HL-60 (cell line): ENCODE measurements at regions not wholly inside any gene's neighbourhood (a gene's known extent, or its start where the extent isn't known, plus 50 kb on each side); places are given as distances from the start of the nearest gene placed in this dataset.

ENCODE experiments used
- GABPA ChIP-seq: IDR thresholded peaks from 2 replicates; pipeline ENCODE4 v1.6.1; 2012; ENCODE audit warnings: low read depth
- POLR2AphosphoS5 ChIP-seq: IDR thresholded peaks from 2 replicates; pipeline ENCODE4 v1.6.1; 2012; ENCODE audit warnings: low read depth
- SPI1 ChIP-seq: IDR thresholded peaks from 2 replicates; pipeline ENCODE4 v1.6.1; 2012; ENCODE audit warnings: low read depth, mild to moderate bottlenecking, borderline replicate concordance
- TF ChIP-seq, protein P1 (sequence below): IDR thresholded peaks from one replicate; pipeline ENCODE4 v1.5.1; 2011; ENCODE audit warnings: low read length, control low read depth, inconsistent platforms; ENCODE audit not compliant: insufficient read depth
- TF ChIP-seq, protein P2 (sequence below): IDR thresholded peaks from 2 replicates; pipeline ENCODE4 v1.6.1; 2012; ENCODE audit warnings: low read depth; ENCODE audit not compliant: insufficient replicate concordance

GRCh38 chr6:4543596-4543995 lies 232.6 kb upstream of the CDYL start:
- TF ChIP-seq, protein P1, sequence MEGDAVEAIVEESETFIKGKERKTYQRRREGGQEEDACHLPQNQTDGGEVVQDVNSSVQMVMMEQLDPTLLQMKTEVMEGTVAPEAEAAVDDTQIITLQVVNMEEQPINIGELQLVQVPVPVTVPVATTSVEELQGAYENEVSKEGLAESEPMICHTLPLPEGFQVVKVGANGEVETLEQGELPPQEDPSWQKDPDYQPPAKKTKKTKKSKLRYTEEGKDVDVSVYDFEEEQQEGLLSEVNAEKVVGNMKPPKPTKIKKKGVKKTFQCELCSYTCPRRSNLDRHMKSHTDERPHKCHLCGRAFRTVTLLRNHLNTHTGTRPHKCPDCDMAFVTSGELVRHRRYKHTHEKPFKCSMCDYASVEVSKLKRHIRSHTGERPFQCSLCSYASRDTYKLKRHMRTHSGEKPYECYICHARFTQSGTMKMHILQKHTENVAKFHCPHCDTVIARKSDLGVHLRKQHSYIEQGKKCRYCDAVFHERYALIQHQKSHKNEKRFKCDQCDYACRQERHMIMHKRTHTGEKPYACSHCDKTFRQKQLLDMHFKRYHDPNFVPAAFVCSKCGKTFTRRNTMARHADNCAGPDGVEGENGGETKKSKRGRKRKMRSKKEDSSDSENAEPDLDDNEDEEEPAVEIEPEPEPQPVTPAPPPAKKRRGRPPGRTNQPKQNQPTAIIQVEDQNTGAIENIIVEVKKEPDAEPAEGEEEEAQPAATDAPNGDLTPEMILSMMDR: no peak
- TF ChIP-seq, protein P2, sequence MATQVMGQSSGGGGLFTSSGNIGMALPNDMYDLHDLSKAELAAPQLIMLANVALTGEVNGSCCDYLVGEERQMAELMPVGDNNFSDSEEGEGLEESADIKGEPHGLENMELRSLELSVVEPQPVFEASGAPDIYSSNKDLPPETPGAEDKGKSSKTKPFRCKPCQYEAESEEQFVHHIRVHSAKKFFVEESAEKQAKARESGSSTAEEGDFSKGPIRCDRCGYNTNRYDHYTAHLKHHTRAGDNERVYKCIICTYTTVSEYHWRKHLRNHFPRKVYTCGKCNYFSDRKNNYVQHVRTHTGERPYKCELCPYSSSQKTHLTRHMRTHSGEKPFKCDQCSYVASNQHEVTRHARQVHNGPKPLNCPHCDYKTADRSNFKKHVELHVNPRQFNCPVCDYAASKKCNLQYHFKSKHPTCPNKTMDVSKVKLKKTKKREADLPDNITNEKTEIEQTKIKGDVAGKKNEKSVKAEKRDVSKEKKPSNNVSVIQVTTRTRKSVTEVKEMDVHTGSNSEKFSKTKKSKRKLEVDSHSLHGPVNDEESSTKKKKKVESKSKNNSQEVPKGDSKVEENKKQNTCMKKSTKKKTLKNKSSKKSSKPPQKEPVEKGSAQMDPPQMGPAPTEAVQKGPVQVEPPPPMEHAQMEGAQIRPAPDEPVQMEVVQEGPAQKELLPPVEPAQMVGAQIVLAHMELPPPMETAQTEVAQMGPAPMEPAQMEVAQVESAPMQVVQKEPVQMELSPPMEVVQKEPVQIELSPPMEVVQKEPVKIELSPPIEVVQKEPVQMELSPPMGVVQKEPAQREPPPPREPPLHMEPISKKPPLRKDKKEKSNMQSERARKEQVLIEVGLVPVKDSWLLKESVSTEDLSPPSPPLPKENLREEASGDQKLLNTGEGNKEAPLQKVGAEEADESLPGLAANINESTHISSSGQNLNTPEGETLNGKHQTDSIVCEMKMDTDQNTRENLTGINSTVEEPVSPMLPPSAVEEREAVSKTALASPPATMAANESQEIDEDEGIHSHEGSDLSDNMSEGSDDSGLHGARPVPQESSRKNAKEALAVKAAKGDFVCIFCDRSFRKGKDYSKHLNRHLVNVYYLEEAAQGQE: no peak
- TF ChIP-seq POLR2AphosphoS5 (no peak), GABPA (no peak), SPI1 (no peak)
